ENCODE measurements at regions not wholly inside any gene's neighbourhood (a gene's known extent, or its start where the extent isn't known, plus 50 kb on each side); places are given as distances from the start of the nearest gene placed in this dataset.

- no peaks in the 10 kb centered on the region for H4K20me1 ChIP-seq (ENCODE audit: insufficient read depth, low read length)
- H3K9ac ChIP-seq (ENCODE audit: low read length): peak overlapping the region; percentile 71
- H3K4me2 ChIP-seq (ENCODE audit: low read length): peak overlapping the region; percentile 90
- no peaks in the 10 kb centered on the region for H3K79me2 ChIP-seq (ENCODE audit: low read length)
- peak overlapping the region; percentile 100 for H3K27ac ChIP-seq (ENCODE audit: low read length)
- peaks cover 68% of the 10 kb centered on the region for H3K4me1 ChIP-seq (ENCODE audit: low read length)
- H3K36me3 ChIP-seq (replicated peaks; ENCODE audit: low read depth, low read length): no peaks in the 10 kb centered on the region
- H3K27me3 ChIP-seq (ENCODE audit: low read depth, low read length): no peaks in the 10 kb centered on the region
- TF ChIP-seq EZH2phosphoT487 (IDR thresholded peaks at IDR 0.05; ENCODE audit: low read depth): no peak
- TF ChIP-seq CTCF (IDR thresholded peaks at IDR 0.05; ENCODE audit: low read depth, low read length): no peak
- no peaks in the 10 kb centered on the region for H3K9me3 ChIP-seq (ENCODE audit: insufficient read depth, low read length)
- H2AFZ ChIP-seq (ENCODE audit: low read depth, low read length): no peak overlapping the region
- H3K4me3 ChIP-seq (ENCODE audit: low read length): peak overlapping the region; percentile 42
Observed at GRCh38 chr10:28403090-28403489, 100.2 kb upstream of the MPP7 start.

GRCh38 chr10:28408237-28408777 lies 105.4 kb upstream of the MPP7 start:
- TF ChIP-seq CTCF (IDR thresholded peaks at IDR 0.05; ENCODE audit: low read depth, low read length): no peak
- no peak for TF ChIP-seq EZH2phosphoT487 (IDR thresholded peaks at IDR 0.05; ENCODE audit: low read depth)
- peaks cover 55% of the 10 kb centered on the region for H3K4me1 ChIP-seq (ENCODE audit: low read length)
- H3K36me3 ChIP-seq (replicated peaks; ENCODE audit: low read depth, low read length): peaks cover 3% of the 10 kb centered on the region
- H3K4me3 ChIP-seq (ENCODE audit: low read length): no peak overlapping the region
- H4K20me1 ChIP-seq (ENCODE audit: insufficient read depth, low read length): no peaks in the 10 kb centered on the region
- no peak overlapping the region for H3K27ac ChIP-seq (ENCODE audit: low read length)
- no peak overlapping the region for H3K9ac ChIP-seq (ENCODE audit: low read length)
- no peaks in the 10 kb centered on the region for H3K79me2 ChIP-seq (ENCODE audit: low read length)
- H2AFZ ChIP-seq (ENCODE audit: low read depth, low read length): no peak overlapping the region
- H3K9me3 ChIP-seq (ENCODE audit: insufficient read depth, low read length): no peaks in the 10 kb centered on the region
- no peaks in the 10 kb centered on the region for H3K27me3 ChIP-seq (ENCODE audit: low read depth, low read length)
- no peak overlapping the region for H3K4me2 ChIP-seq (ENCODE audit: low read length)

- TF ChIP-seq CTCF (IDR thresholded peaks at IDR 0.05; ENCODE audit: low read depth, low read length) (peak; percentile 37), EZH2phosphoT487 (IDR thresholded peaks at IDR 0.05; ENCODE audit: low read depth) (no peak)
- Histone ChIP-seq H4K20me1 (ENCODE audit: insufficient read depth, low read length) (no peaks in the 10 kb centered on the region), H3K9ac (ENCODE audit: low read length) (no peak overlapping the region), H3K9me3 (ENCODE audit: insufficient read depth, low read length) (no peaks in the 10 kb centered on the region), H3K4me1 (ENCODE audit: low read length) (peaks cover 46% of the 10 kb centered on the region), H3K36me3 (replicated peaks; ENCODE audit: low read depth, low read length) (peaks cover 3% of the 10 kb centered on the region), H3K4me3 (ENCODE audit: low read length) (no peak overlapping the region), H3K27ac (ENCODE audit: low read length) (peak overlapping the region; percentile 80), H3K79me2 (ENCODE audit: low read length) (no peaks in the 10 kb centered on the region), H3K27me3 (ENCODE audit: low read depth, low read length) (no peaks in the 10 kb centered on the region), H2AFZ (ENCODE audit: low read depth, low read length) (no peak overlapping the region), H3K4me2 (ENCODE audit: low read length) (peak overlapping the region; percentile 58)
Observed at GRCh38 chr10:28410420-28411135, 107.7 kb upstream of the MPP7 start.

GRCh38 chr10:28411136-28411460 lies 108.2 kb upstream of the MPP7 start:
- TF ChIP-seq CTCF (IDR thresholded peaks at IDR 0.05; ENCODE audit: low read depth, low read length): no peak
- no peak for TF ChIP-seq EZH2phosphoT487 (IDR thresholded peaks at IDR 0.05; ENCODE audit: low read depth)
- H3K79me2 ChIP-seq (ENCODE audit: low read length): no peaks in the 10 kb centered on the region
- peak overlapping the region; percentile 80 for H3K27ac ChIP-seq (ENCODE audit: low read length)
- H3K4me2 ChIP-seq (ENCODE audit: low read length): peak overlapping the region; percentile 58
- H3K27me3 ChIP-seq (ENCODE audit: low read depth, low read length): no peaks in the 10 kb centered on the region
- H3K4me1 ChIP-seq (ENCODE audit: low read length): peaks cover 43% of the 10 kb centered on the region
- H3K9me3 ChIP-seq (ENCODE audit: insufficient read depth, low read length): no peaks in the 10 kb centered on the region
- peak overlapping the region; percentile 37; the same call in 1 of the 2 replicates for H3K9ac ChIP-seq (ENCODE audit: low read length)
- peak overlapping the region; percentile 35 for H3K4me3 ChIP-seq (ENCODE audit: low read length)
- H4K20me1 ChIP-seq (ENCODE audit: insufficient read depth, low read length): no peaks in the 10 kb centered on the region
- H3K36me3 ChIP-seq (replicated peaks; ENCODE audit: low read depth, low read length): peaks cover 3% of the 10 kb centered on the region
- H2AFZ ChIP-seq (ENCODE audit: low read depth, low read length): no peak overlapping the region
